Keratinocyte (primary cell): ENCODE measurements at regions not wholly inside any gene's neighbourhood (a gene's known extent, or its start where the extent isn't known, plus 50 kb on each side); places are given as distances from the start of the nearest gene placed in this dataset.

Experiments
- DNase-seq: peaks from one replicate; pipeline ENCODE4 v3.0.0-alpha.2; 2011; ENCODE audit warnings: low read depth, missing footprints, low spot score
- FAIRE-seq: peaks from 2 replicates; lab custom pipeline; 2011; peaks lifted over from hg19 to GRCh38; lab: Jason Lieb, UNC
- H2AFZ ChIP-seq: 2 replicates; pipeline ENCODE4 v1.6.0; 2012; ENCODE audit warnings: low read length, control low read depth, inconsistent platforms; ENCODE audit not compliant: control insufficient read depth
- H3K27ac ChIP-seq: 2 replicates; pipeline ENCODE4 v1.5.1; 2011; ENCODE audit warnings: low read length; ENCODE audit not compliant: control insufficient read depth, insufficient read depth
- H3K27me3 ChIP-seq: 3 replicates; pipeline ENCODE4 v1.6.0; 2011; ENCODE audit warnings: low read length; ENCODE audit not compliant: control insufficient read depth, insufficient read depth; ENCODE audit errors: extremely low read depth
- H3K36me3 ChIP-seq, 2 experiments: 2 replicates in 1 of 2; 3 replicates in 1 of 2; pipeline ENCODE4 v1.5.1; 2011; ENCODE audit warnings: low read length in 2 of 2, mild to moderate bottlenecking in 1 of 2; ENCODE audit not compliant: control insufficient read depth in 2 of 2, insufficient read depth in 2 of 2; ENCODE audit errors: extremely low read depth in 1 of 2
- H3K4me1 ChIP-seq: 3 replicates; pipeline ENCODE4 v1.5.1; 2011; ENCODE audit warnings: low read length; ENCODE audit not compliant: control insufficient read depth, insufficient read depth; ENCODE audit errors: extremely low read depth
- H3K4me2 ChIP-seq: 3 replicates; pipeline ENCODE4 v1.6.0; 2011; ENCODE audit warnings: low read depth, low read length; ENCODE audit not compliant: control insufficient read depth, insufficient read depth; ENCODE audit errors: extremely low read depth
- H3K4me3 ChIP-seq, 3 experiments: fragments of 200-600 bp in 1 of 3; sonication (generic) in 1 of 3; 2 replicates in 2 of 3; 3 replicates in 1 of 3; pipeline ENCODE4 v1.5.1; 2011 to 2016; ENCODE audit warnings: low read length in 3 of 3, mild to moderate bottlenecking in 3 of 3, control low read depth in 2 of 3, inconsistent platforms in 1 of 3, low read depth in 1 of 3, mixed read lengths in 1 of 3, mixed run types in 1 of 3, moderate library complexity in 1 of 3; ENCODE audit not compliant: control insufficient read depth in 2 of 3, insufficient read depth in 2 of 3; ENCODE audit errors: extremely low read depth in 1 of 3
- H3K79me2 ChIP-seq: 2 replicates; pipeline ENCODE4 v1.6.0; 2012; ENCODE audit warnings: low read length; ENCODE audit not compliant: control insufficient read depth, insufficient read depth
- H3K9ac ChIP-seq: 3 replicates; pipeline ENCODE4 v1.6.0; 2011; ENCODE audit warnings: low read length; ENCODE audit not compliant: control insufficient read depth, insufficient read depth; ENCODE audit errors: extremely low read depth
- H3K9me1 ChIP-seq: 3 replicates; pipeline ENCODE4 v1.6.0; 2011; ENCODE audit warnings: low read length; ENCODE audit not compliant: control insufficient read depth, insufficient read depth; ENCODE audit errors: extremely low read depth
- H3K9me3 ChIP-seq: 2 replicates; pipeline ENCODE4 v1.5.1; 2012; ENCODE audit warnings: low read depth, low read length; ENCODE audit not compliant: control insufficient read depth
- H4K20me1 ChIP-seq: 3 replicates; pipeline ENCODE4 v1.6.0; 2011; ENCODE audit warnings: low read length; ENCODE audit not compliant: control insufficient read depth, insufficient read depth; ENCODE audit errors: extremely low read depth
- CTCF ChIP-seq, 3 experiments: IDR thresholded peaks in 1 of 3; conservative IDR thresholded peaks in 1 of 3; optimal IDR thresholded peaks in 1 of 3; 2 replicates in 2 of 3; 3 replicates in 1 of 3; pipeline versions ENCODE3 to v1.5.1; 2011; ENCODE audit warnings: low read length in 3 of 3, mild to moderate bottlenecking in 3 of 3, moderate library complexity in 2 of 3, control low read depth in 1 of 3, inconsistent platforms in 1 of 3; ENCODE audit not compliant: insufficient read depth in 2 of 3; ENCODE audit errors: extremely low read depth in 1 of 3
- EZH2 ChIP-seq: IDR thresholded peaks from one replicate; pipeline ENCODE4 v1.6.1; 2012; ENCODE audit warnings: inconsistent platforms, mild to moderate bottlenecking, low read length, moderate library complexity
- dilution Hi-C: fragments of 300-500 bp; cut with MboI; formaldehyde crosslinking; loops from one replicate; pipeline ENCODE4 v1.7.0; 2020; ENCODE audit warnings: low sequenced_read_pairs; ENCODE audit not compliant: extremely low pct_ligation_motif_present

- dilution Hi-C loops = no loop called here
- H3K4me2 ChIP-seq = no peak overlapping the region
- H3K36me3 ChIP-seq = no peaks in the 10 kb centered on the region
- H3K9ac ChIP-seq = no peak overlapping the region
- H3K79me2 ChIP-seq = no peaks in the 10 kb centered on the region
- TF ChIP-seq EZH2 = no peak
- no peak for TF ChIP-seq CTCF (optimal IDR thresholded peaks at IDR 0.05 in 1 of 3, IDR thresholded peaks at IDR 0.05 in 1 of 3, conservative IDR thresholded peaks at IDR 0.05 in 1 of 3; ENCODE audit: extremely low read depth in 1 of 3, insufficient read depth in 2 of 3, low read length in 3 of 3)
- peaks cover 5% of the 10 kb centered on the region for H3K4me1 ChIP-seq
- no peaks in the 10 kb centered on the region for H3K9me3 ChIP-seq
- no peaks in the 10 kb centered on the region for H4K20me1 ChIP-seq
- no peak overlapping the region for H3K27ac ChIP-seq
- FAIRE-seq = no peak
- H3K27me3 ChIP-seq = no peaks in the 10 kb centered on the region
- no peaks in the 10 kb centered on the region for H3K9me1 ChIP-seq
- DNase-seq = no peak
- H3K4me3 ChIP-seq = no peak overlapping the region
- H2AFZ ChIP-seq = no peak overlapping the region
Measured at GRCh38 chr13:39245688-39246087, 207.4 kb downstream of the NHLRC3 start.

GRCh38 chr13:39249982-39250381 lies 211.7 kb downstream of the NHLRC3 start:
- TF ChIP-seq CTCF (optimal IDR thresholded peaks at IDR 0.05 in 1 of 3, IDR thresholded peaks at IDR 0.05 in 1 of 3, conservative IDR thresholded peaks at IDR 0.05 in 1 of 3; ENCODE audit: extremely low read depth in 1 of 3, insufficient read depth in 2 of 3, low read length in 3 of 3) (no peak), EZH2 (no peak)
- H3K9ac ChIP-seq = no peak overlapping the region
- dilution Hi-C loops = no loop called here
- DNase-seq (no peak), FAIRE-seq (no peak)
- no peak overlapping the region for H3K27ac ChIP-seq
- no peaks in the 10 kb centered on the region for H3K27me3 ChIP-seq
- H3K4me2 ChIP-seq = no peak overlapping the region
- peaks cover 5% of the 10 kb centered on the region for H3K4me1 ChIP-seq
- H2AFZ ChIP-seq = no peak overlapping the region
- no peak overlapping the region for H3K4me3 ChIP-seq
- H3K9me3 ChIP-seq = no peaks in the 10 kb centered on the region
- no peaks in the 10 kb centered on the region for H3K36me3 ChIP-seq
- no peaks in the 10 kb centered on the region for H3K79me2 ChIP-seq
- no peaks in the 10 kb centered on the region for H3K9me1 ChIP-seq
- no peaks in the 10 kb centered on the region for H4K20me1 ChIP-seq
